ENCODE measurements at regions not wholly inside any gene's neighbourhood (a gene's known extent, or its start where the extent isn't known, plus 50 kb on each side); places are given as distances from the start of the nearest gene placed in this dataset.

DNA sequence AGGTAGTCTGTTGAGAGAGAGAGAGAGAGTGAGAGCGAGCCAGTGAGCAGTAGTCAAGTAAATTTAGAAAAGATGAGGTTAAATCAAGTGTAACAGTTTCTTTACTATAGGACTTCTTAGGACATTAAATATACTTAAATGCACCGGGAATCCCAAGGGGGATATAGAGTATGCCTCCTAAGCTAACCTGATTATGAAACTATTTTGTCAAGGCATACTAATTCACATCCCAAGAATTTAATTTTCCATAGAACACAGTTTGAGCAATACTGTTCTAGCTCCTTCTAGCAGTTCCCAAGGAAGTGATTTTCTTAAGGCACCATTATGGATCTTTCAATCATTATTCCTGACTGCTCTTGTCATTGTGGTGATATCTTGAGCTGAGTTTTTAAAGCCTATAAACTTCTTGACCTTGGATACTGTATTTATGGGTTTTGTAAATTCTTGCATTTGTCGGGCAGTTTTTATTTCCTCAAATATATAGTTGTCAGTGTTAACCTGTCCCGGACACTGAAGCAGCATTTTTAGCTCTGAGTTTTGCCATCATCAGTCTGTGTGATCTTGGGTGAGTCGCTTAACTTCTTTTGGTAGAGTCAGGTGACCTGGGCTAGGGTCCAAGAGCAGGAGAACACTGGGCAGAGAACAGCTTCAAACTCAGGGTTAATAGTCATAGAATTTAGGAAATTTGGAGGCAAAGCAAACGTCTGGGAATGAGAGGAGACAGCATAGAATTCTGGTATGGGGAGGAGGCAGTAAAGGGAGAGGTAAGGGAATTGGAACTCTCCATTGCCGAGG, 196.5 kb upstream of the FRMD6 start:
- H3K4me2 ChIP-seq, result peak overlapping the region; percentile 36
- no peaks in the 10 kb centered on the region for H3K9me2 ChIP-seq
- H3K79me2 ChIP-seq (ENCODE audit: insufficient read depth), result no peaks in the 10 kb centered on the region
- H4K20me1 ChIP-seq (ENCODE audit: insufficient read depth), result no peaks in the 10 kb centered on the region
- no peaks in the 10 kb centered on the region for H3K27me3 ChIP-seq (ENCODE audit: insufficient read depth)
- peak overlapping the region; percentile 55 for H3K9ac ChIP-seq
- DNase-seq, result no peak
- TF ChIP-seq, protein P1, sequence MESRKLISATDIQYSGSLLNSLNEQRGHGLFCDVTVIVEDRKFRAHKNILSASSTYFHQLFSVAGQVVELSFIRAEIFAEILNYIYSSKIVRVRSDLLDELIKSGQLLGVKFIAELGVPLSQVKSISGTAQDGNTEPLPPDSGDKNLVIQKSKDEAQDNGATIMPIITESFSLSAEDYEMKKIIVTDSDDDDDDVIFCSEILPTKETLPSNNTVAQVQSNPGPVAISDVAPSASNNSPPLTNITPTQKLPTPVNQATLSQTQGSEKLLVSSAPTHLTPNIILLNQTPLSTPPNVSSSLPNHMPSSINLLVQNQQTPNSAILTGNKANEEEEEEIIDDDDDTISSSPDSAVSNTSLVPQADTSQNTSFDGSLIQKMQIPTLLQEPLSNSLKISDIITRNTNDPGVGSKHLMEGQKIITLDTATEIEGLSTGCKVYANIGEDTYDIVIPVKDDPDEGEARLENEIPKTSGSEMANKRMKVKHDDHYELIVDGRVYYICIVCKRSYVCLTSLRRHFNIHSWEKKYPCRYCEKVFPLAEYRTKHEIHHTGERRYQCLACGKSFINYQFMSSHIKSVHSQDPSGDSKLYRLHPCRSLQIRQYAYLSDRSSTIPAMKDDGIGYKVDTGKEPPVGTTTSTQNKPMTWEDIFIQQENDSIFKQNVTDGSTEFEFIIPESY (IDR thresholded peaks at IDR 0.05; ENCODE audit: borderline replicate concordance, low read depth), result no peak
- TF ChIP-seq RXRA (IDR thresholded peaks at IDR 0.05; ENCODE audit: borderline replicate concordance, low read depth) (no peak), FOXM1 (IDR thresholded peaks at IDR 0.05; ENCODE audit: low read depth) (no peak), EP300 (IDR thresholded peaks at IDR 0.05; ENCODE audit: borderline replicate concordance in 1 of 2, low read depth in 1 of 2, low read length in 1 of 2) (0 out of 4 replicates have a peak, but pooled peaks of 1 of the 2 experiments have one; percentile 12), EZH2phosphoT487 (IDR thresholded peaks at IDR 0.05; ENCODE audit: borderline replicate concordance, low read depth) (no peak), POLR2AphosphoS5 (IDR thresholded peaks at IDR 0.05; ENCODE audit: low read depth, low read length) (no peak), ELF1 (IDR thresholded peaks at IDR 0.05) (no peak), JUND (IDR thresholded peaks at IDR 0.05) (peak; percentile 36; the same call in 1 of the 2 replicates), NFIC (IDR thresholded peaks at IDR 0.05; ENCODE audit: borderline replicate concordance) (peak; percentile 35; the same call in 1 of the 2 replicates), GATA2 (CRISPR knock-in tag; IDR thresholded peaks at IDR 0.05) (no peak), RCOR1 (IDR thresholded peaks at IDR 0.05; ENCODE audit: low read length) (no peak)
- TF ChIP-seq, protein P2, sequence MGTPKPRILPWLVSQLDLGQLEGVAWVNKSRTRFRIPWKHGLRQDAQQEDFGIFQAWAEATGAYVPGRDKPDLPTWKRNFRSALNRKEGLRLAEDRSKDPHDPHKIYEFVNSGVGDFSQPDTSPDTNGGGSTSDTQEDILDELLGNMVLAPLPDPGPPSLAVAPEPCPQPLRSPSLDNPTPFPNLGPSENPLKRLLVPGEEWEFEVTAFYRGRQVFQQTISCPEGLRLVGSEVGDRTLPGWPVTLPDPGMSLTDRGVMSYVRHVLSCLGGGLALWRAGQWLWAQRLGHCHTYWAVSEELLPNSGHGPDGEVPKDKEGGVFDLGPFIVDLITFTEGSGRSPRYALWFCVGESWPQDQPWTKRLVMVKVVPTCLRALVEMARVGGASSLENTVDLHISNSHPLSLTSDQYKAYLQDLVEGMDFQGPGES (IDR thresholded peaks at IDR 0.05; ENCODE audit: low read depth, low read length), result no peak
- TF ChIP-seq, protein P3, sequence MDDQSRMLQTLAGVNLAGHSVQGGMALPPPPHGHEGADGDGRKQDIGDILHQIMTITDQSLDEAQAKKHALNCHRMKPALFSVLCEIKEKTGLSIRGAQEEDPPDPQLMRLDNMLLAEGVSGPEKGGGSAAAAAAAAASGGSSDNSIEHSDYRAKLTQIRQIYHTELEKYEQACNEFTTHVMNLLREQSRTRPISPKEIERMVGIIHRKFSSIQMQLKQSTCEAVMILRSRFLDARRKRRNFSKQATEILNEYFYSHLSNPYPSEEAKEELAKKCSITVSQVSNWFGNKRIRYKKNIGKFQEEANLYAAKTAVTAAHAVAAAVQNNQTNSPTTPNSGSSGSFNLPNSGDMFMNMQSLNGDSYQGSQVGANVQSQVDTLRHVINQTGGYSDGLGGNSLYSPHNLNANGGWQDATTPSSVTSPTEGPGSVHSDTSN (IDR thresholded peaks at IDR 0.05), result no peak
- TF ChIP-seq, protein P4, sequence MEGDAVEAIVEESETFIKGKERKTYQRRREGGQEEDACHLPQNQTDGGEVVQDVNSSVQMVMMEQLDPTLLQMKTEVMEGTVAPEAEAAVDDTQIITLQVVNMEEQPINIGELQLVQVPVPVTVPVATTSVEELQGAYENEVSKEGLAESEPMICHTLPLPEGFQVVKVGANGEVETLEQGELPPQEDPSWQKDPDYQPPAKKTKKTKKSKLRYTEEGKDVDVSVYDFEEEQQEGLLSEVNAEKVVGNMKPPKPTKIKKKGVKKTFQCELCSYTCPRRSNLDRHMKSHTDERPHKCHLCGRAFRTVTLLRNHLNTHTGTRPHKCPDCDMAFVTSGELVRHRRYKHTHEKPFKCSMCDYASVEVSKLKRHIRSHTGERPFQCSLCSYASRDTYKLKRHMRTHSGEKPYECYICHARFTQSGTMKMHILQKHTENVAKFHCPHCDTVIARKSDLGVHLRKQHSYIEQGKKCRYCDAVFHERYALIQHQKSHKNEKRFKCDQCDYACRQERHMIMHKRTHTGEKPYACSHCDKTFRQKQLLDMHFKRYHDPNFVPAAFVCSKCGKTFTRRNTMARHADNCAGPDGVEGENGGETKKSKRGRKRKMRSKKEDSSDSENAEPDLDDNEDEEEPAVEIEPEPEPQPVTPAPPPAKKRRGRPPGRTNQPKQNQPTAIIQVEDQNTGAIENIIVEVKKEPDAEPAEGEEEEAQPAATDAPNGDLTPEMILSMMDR (IDR thresholded peaks at IDR 0.05), result no peak
- TF ChIP-seq, protein P5, sequence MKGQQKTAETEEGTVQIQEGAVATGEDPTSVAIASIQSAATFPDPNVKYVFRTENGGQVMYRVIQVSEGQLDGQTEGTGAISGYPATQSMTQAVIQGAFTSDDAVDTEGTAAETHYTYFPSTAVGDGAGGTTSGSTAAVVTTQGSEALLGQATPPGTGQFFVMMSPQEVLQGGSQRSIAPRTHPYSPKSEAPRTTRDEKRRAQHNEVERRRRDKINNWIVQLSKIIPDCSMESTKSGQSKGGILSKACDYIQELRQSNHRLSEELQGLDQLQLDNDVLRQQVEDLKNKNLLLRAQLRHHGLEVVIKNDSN (IDR thresholded peaks at IDR 0.05; ENCODE audit: borderline replicate concordance, low read depth), result peak; percentile 50; the same call in 1 of the 2 replicates
- no peak overlapping the region for H3K4me3 ChIP-seq (ENCODE audit: low read depth in 2 of 2, low read length in 1 of 2)
- peak overlapping the region; percentile 34 to 89; a peak in 3 of 4 replicates for H3K27ac ChIP-seq (ENCODE audit: low read depth in 2 of 2, low read length in 1 of 2)
- H3F3A ChIP-seq (replicated peaks; ENCODE audit: insufficient read depth), result peaks cover 26% of the 10 kb centered on the region
- WGBS (ENCODE audit: low lambda C conversion rate), result 66% methylated on average over 7 of the region's 7 CpGs
- peaks cover 0 to 41% of the 10 kb centered on the region in 2 experiments for H3K4me1 ChIP-seq (ENCODE audit: control insufficient read depth in 1 of 2, insufficient read depth in 2 of 2, low read depth in 1 of 2, low read length in 1 of 2)
- H3K9me3 ChIP-seq, result no peaks in the 10 kb centered on the region
- ChIA-PET POLR2A (no interaction called here), CTCF (interaction anchor here (1.0 kb wide), 1 partner anchor 15 kb away, joined by 3 read pairs; no protein-coding TSS in a partner anchor)
- peak overlapping the region; percentile 33; the same call in 1 of the 2 replicates for H2AFZ ChIP-seq (ENCODE audit: low read depth)
- H3K36me3 ChIP-seq (replicated peaks in 1 of 2; ENCODE audit: control insufficient read depth in 1 of 2, insufficient read depth in 2 of 2, low read length in 1 of 2), result no peaks in the 10 kb centered on the region

Data from SK-N-SH (cell line).